ENCODE measurements at regions not wholly inside any gene's neighbourhood (a gene's known extent, or its start where the extent isn't known, plus 50 kb on each side); places are given as distances from the start of the nearest gene placed in this dataset.

- no peaks in the 10 kb centered on the region for H3K36me3 ChIP-seq (ENCODE audit: control insufficient read depth in 1 of 2, insufficient read depth in 2 of 2, low read length in 2 of 2)
- 0 out of 2 replicates have a peak, but pooled peaks cover 3% of the 10 kb centered on the region for H3K27me3 ChIP-seq (ENCODE audit: insufficient read depth, low read length)
- ChIA-PET CTCF (no interaction called here), RAD21 (ENCODE audit: low non-redundant PET in 1 of 2, low total read pairs in 2 of 2, uncharacterized antibody in 2 of 2, unreplicated experiment in 2 of 2) (no interaction called here), POLR2A (no interaction called here)
- no peak overlapping the region for H3K27ac ChIP-seq (ENCODE audit: low read depth, low read length)
- no peaks in the 10 kb centered on the region for H3K79me2 ChIP-seq (ENCODE audit: insufficient read depth, low read length)
- no peak overlapping the region for H3K4me3 ChIP-seq (replicated peaks in 1 of 2; ENCODE audit: low read depth in 1 of 2, low read length in 2 of 2)
- no peak overlapping the region for H3K9ac ChIP-seq (ENCODE audit: low read length)
- no peaks in the 10 kb centered on the region for H3K9me2 ChIP-seq (ENCODE audit: insufficient read depth)
- DNase-seq (ENCODE audit: low read depth, low spot score) (no peak), ATAC-seq (no peak)
- H2AFZ ChIP-seq (ENCODE audit: low read depth, low read length, poor library complexity, severe bottlenecking), result no peak overlapping the region
- intact Hi-C loops (cut with micrococcal nuclease), result no loop called here
- no peaks in the 10 kb centered on the region for H3K9me3 ChIP-seq (ENCODE audit: control insufficient read depth in 1 of 2, insufficient read depth in 1 of 2, low read depth in 1 of 2, low read length in 2 of 2)
- no peak overlapping the region for H3K4me2 ChIP-seq (ENCODE audit: low read length)
- TF ChIP-seq YY1 (IDR thresholded peaks at IDR 0.05; ENCODE audit: extremely low read depth, insufficient replicate concordance, low read depth, low read length) (no peak), ELF1 (IDR thresholded peaks at IDR 0.05; ENCODE audit: borderline replicate concordance, low read depth) (no peak), POLR2AphosphoS5 (IDR thresholded peaks at IDR 0.05; ENCODE audit: low read depth, low read length) (no peak), SRF (IDR thresholded peaks at IDR 0.05; ENCODE audit: low read depth) (no peak), FOSL1 (IDR thresholded peaks at IDR 0.05; ENCODE audit: low read depth) (no peak), POLR2A (IDR thresholded peaks at IDR 0.05; ENCODE audit: borderline replicate concordance, extremely low read depth, insufficient read depth, insufficient read length) (no peak), CBX3 (IDR thresholded peaks at IDR 0.05; ENCODE audit: low read depth) (no peak), EZH2 (IDR thresholded peaks at IDR 0.05) (no peak), EGR1 (IDR thresholded peaks at IDR 0.05; ENCODE audit: low read depth) (no peak), TCF7L2 (IDR thresholded peaks at IDR 0.05; ENCODE audit: borderline replicate concordance, extremely low read depth, insufficient read depth, insufficient read length) (no peak), ZFX (IDR thresholded peaks at IDR 0.05) (no peak), CEBPB (IDR thresholded peaks at IDR 0.05; ENCODE audit: low read depth) (no peak), SIN3A (IDR thresholded peaks at IDR 0.05; ENCODE audit: low read depth) (no peak), RAD21 (IDR thresholded peaks at IDR 0.05; ENCODE audit: low read depth) (no peak)
- TF ChIP-seq, protein P1, sequence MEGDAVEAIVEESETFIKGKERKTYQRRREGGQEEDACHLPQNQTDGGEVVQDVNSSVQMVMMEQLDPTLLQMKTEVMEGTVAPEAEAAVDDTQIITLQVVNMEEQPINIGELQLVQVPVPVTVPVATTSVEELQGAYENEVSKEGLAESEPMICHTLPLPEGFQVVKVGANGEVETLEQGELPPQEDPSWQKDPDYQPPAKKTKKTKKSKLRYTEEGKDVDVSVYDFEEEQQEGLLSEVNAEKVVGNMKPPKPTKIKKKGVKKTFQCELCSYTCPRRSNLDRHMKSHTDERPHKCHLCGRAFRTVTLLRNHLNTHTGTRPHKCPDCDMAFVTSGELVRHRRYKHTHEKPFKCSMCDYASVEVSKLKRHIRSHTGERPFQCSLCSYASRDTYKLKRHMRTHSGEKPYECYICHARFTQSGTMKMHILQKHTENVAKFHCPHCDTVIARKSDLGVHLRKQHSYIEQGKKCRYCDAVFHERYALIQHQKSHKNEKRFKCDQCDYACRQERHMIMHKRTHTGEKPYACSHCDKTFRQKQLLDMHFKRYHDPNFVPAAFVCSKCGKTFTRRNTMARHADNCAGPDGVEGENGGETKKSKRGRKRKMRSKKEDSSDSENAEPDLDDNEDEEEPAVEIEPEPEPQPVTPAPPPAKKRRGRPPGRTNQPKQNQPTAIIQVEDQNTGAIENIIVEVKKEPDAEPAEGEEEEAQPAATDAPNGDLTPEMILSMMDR (IDR thresholded peaks at IDR 0.05 in 2 of 3, conservative IDR thresholded peaks at IDR 0.05 in 1 of 3; ENCODE audit: borderline replicate concordance in 1 of 3, insufficient read depth in 1 of 3, low read depth in 2 of 3, low read length in 2 of 3), result no peak
- TF ChIP-seq, protein P2, sequence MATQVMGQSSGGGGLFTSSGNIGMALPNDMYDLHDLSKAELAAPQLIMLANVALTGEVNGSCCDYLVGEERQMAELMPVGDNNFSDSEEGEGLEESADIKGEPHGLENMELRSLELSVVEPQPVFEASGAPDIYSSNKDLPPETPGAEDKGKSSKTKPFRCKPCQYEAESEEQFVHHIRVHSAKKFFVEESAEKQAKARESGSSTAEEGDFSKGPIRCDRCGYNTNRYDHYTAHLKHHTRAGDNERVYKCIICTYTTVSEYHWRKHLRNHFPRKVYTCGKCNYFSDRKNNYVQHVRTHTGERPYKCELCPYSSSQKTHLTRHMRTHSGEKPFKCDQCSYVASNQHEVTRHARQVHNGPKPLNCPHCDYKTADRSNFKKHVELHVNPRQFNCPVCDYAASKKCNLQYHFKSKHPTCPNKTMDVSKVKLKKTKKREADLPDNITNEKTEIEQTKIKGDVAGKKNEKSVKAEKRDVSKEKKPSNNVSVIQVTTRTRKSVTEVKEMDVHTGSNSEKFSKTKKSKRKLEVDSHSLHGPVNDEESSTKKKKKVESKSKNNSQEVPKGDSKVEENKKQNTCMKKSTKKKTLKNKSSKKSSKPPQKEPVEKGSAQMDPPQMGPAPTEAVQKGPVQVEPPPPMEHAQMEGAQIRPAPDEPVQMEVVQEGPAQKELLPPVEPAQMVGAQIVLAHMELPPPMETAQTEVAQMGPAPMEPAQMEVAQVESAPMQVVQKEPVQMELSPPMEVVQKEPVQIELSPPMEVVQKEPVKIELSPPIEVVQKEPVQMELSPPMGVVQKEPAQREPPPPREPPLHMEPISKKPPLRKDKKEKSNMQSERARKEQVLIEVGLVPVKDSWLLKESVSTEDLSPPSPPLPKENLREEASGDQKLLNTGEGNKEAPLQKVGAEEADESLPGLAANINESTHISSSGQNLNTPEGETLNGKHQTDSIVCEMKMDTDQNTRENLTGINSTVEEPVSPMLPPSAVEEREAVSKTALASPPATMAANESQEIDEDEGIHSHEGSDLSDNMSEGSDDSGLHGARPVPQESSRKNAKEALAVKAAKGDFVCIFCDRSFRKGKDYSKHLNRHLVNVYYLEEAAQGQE (IDR thresholded peaks at IDR 0.05; ENCODE audit: low read depth), result no peak
- TF ChIP-seq, protein P3, sequence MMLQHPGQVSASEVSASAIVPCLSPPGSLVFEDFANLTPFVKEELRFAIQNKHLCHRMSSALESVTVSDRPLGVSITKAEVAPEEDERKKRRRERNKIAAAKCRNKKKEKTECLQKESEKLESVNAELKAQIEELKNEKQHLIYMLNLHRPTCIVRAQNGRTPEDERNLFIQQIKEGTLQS (IDR thresholded peaks at IDR 0.05), result no peak
- no TSS peak for BruUV-seq (replicated peaks)
- no peaks in the 10 kb centered on the region for H4K20me1 ChIP-seq (ENCODE audit: insufficient read depth)
- H3K4me1 ChIP-seq (ENCODE audit: control insufficient read depth in 1 of 2, insufficient read depth in 2 of 2, low read length in 2 of 2), result no peaks in the 10 kb centered on the region
Measured at GRCh38 chr18:51563396-51563795, 365.9 kb upstream of the MEX3C start.

Data from HCT116 (cell line).